Astrocyte (in vitro differentiated cells and primary cell): ENCODE measurements at regions not wholly inside any gene's neighbourhood (a gene's known extent, or its start where the extent isn't known, plus 50 kb on each side); places are given as distances from the start of the nearest gene placed in this dataset.
"Not testable (repeated sequence)": the region's sequence is repeated elsewhere in the genome, so short reads cannot be mapped to it uniquely, and the experiment has no call there.

ENCODE experiments used
- DNase-seq: peaks from one replicate; pipeline ENCODE4 v3.0.0-alpha.2; 2010; ENCODE audit warnings: low read depth
- FAIRE-seq: peaks from 2 replicates; lab custom pipeline; 2011; peaks lifted over from hg19 to GRCh38; lab: Jason Lieb, UNC
- H2AFZ ChIP-seq: 2 replicates; pipeline ENCODE4 v1.6.0; 2012; ENCODE audit warnings: low read depth, low read length, inconsistent platforms
- H3K27ac ChIP-seq: 2 replicates; pipeline ENCODE4 v1.5.1; 2011; ENCODE audit warnings: low read depth, low read length, inconsistent platforms
- H3K27me3 ChIP-seq: 2 replicates; pipeline ENCODE4 v1.6.0; 2011; ENCODE audit warnings: low read length, inconsistent platforms; ENCODE audit not compliant: insufficient read depth
- H3K36me3 ChIP-seq: 2 replicates; pipeline ENCODE4 v1.5.1; 2011; ENCODE audit warnings: low read length, inconsistent platforms; ENCODE audit not compliant: insufficient read depth
- H3K4me1 ChIP-seq: 2 replicates; pipeline ENCODE4 v1.5.1; 2011; ENCODE audit warnings: low read length, inconsistent platforms; ENCODE audit not compliant: insufficient read depth
- H3K4me2 ChIP-seq: 2 replicates; pipeline ENCODE4 v1.6.0; 2012; ENCODE audit warnings: low read length, inconsistent platforms
- H3K4me3 ChIP-seq: 2 replicates; pipeline ENCODE4 v1.5.1; 2011; ENCODE audit warnings: low read depth, mild to moderate bottlenecking, low read length, inconsistent platforms; ENCODE audit not compliant: insufficient read depth
- H3K79me2 ChIP-seq: 2 replicates; pipeline ENCODE4 v1.6.0; 2012; ENCODE audit warnings: mild to moderate bottlenecking, low read length, inconsistent platforms; ENCODE audit not compliant: insufficient read depth
- H3K9ac ChIP-seq: 2 replicates; pipeline ENCODE4 v1.6.0; 2012; ENCODE audit warnings: mild to moderate bottlenecking, low read length, inconsistent platforms
- H3K9me3 ChIP-seq: 2 replicates; pipeline ENCODE4 v1.5.1; 2012; ENCODE audit warnings: low read depth, mild to moderate bottlenecking, low read length, inconsistent platforms; ENCODE audit not compliant: insufficient read depth
- H4K20me1 ChIP-seq: 2 replicates; pipeline ENCODE4 v1.6.0; 2012; ENCODE audit warnings: low read length, inconsistent platforms; ENCODE audit not compliant: insufficient read depth
- H3K27ac Mint-ChIP-seq: one replicate; pipeline ENCODE4 v1.8.0; 2021; ENCODE audit warnings: mild to moderate bottlenecking, mixed read lengths; ENCODE audit not compliant: unreplicated experiment
- H3K27me3 Mint-ChIP-seq: one replicate; pipeline ENCODE4 v1.8.0; 2021; ENCODE audit warnings: low read depth, mixed read lengths; ENCODE audit not compliant: unreplicated experiment
- H3K36me3 Mint-ChIP-seq: one replicate; pipeline ENCODE4 v1.8.0; 2021; ENCODE audit warnings: low read depth, mixed read lengths; ENCODE audit not compliant: unreplicated experiment
- H3K4me1 Mint-ChIP-seq: one replicate; pipeline ENCODE4 v1.8.0; 2021; ENCODE audit warnings: low read depth, mixed read lengths; ENCODE audit not compliant: unreplicated experiment
- H3K4me3 Mint-ChIP-seq: one replicate; pipeline ENCODE4 v1.8.0; 2021; ENCODE audit warnings: mild to moderate bottlenecking, moderate library complexity, mixed read lengths; ENCODE audit not compliant: unreplicated experiment
- H3K9me3 Mint-ChIP-seq: one replicate; pipeline ENCODE4 v1.8.0; 2021; ENCODE audit warnings: mild to moderate bottlenecking, mixed read lengths; ENCODE audit not compliant: unreplicated experiment
- CTCF ChIP-seq: IDR thresholded peaks from 2 replicates; pipeline ENCODE4 v1.5.1; 2011; ENCODE audit warnings: low read depth, mild to moderate bottlenecking, inconsistent platforms, low read length, moderate library complexity; ENCODE audit not compliant: insufficient read depth
- EZH2 ChIP-seq: IDR thresholded peaks from 2 replicates; pipeline ENCODE4 v1.6.1; 2012; ENCODE audit warnings: mild to moderate bottlenecking, low read length, inconsistent platforms; ENCODE audit not compliant: insufficient read depth

GRCh38 chr5:14022971-14023370 is 78.5 kb upstream of the DNAH5 start:
- TF ChIP-seq CTCF (no peak), EZH2 (no peak)
- Histone ChIP-seq H3K36me3 (no peaks in the 10 kb centered on the region), H3K79me2 (no peaks in the 10 kb centered on the region), H3K27me3 (no peaks in the 10 kb centered on the region), H3K4me2 (no peak overlapping the region), H4K20me1 (no peaks in the 10 kb centered on the region), H2AFZ (no peak overlapping the region), H3K9ac (no peak overlapping the region), H3K4me3 (no peak overlapping the region), H3K9me3 (no peaks in the 10 kb centered on the region), H3K27ac (no peak overlapping the region), H3K4me1 (no peaks in the 10 kb centered on the region)
- Mint-ChIP-seq H3K36me3 (no peaks in the 10 kb centered on the region), H3K4me1 (peaks cover 6% of the 10 kb centered on the region), H3K9me3 (peaks cover 15% of the 10 kb centered on the region), H3K27ac (no peak overlapping the region), H3K4me3 (no peak overlapping the region), H3K27me3 (no peaks in the 10 kb centered on the region)
- no peak for FAIRE-seq
- DNase-seq = no peak

DNA sequence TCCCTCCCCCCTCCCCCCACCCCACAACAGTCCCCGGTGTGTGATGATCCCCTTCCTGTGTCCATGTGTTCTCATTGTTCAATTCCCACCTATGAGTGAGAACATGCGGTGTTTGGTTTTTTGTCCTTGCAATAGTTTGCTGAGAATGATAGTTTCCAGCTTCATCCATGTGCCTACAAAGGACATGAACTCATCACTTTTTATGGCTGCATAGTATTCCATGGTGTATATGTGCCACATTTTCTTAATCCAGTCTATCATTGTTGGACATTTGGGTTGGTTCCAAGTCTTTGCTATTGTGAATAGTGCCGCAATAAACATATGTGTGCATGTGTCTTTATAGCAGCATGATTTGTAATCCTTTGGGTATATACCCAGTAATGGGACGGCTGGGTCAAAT is 76.5 kb upstream of the DNAH5 start:
- H3K4me1 ChIP-seq, H3K27me3 Mint-ChIP-seq, H3K27me3 ChIP-seq, H3K4me2 ChIP-seq, FAIRE-seq, H3K9me3 ChIP-seq, H3K36me3 ChIP-seq, H3K4me1 Mint-ChIP-seq, DNase-seq, H3K27ac Mint-ChIP-seq, H3K9ac ChIP-seq, H3K4me3 ChIP-seq, H4K20me1 ChIP-seq, H3K79me2 ChIP-seq, H2AFZ ChIP-seq, H3K36me3 Mint-ChIP-seq, H3K27ac ChIP-seq, H3K4me3 Mint-ChIP-seq: not testable (repeated sequence)
- peaks cover 15% of the 10 kb centered on the region for H3K9me3 Mint-ChIP-seq

DNA sequence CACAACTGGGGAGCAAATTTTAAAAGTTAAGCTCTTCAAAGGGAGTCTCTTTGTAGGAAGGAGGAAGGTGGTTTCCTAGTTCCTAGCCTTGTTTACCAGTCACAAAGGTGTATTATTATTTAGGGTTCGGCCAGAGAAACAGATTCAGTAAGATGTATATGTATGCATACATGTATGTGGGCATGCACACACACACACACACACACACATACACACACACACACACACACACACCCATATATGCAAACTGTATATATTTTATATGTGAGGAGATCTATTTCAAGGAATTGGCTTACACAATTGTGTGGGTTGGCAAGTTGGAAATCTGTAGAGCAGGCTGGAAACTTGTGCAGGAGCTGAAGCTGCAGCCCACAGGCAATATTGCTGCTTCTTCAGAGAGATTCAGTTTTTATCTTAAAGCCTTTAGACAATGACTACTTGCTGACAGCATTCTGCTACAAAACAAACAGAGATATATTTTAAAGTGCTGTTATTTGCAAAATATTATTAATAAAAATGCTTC is 75.3 kb upstream of the DNAH5 start:
- peaks cover 15% of the 10 kb centered on the region for H3K9me3 Mint-ChIP-seq
- H3K4me1 ChIP-seq = no peaks in the 10 kb centered on the region
- H3K4me2 ChIP-seq = no peak overlapping the region
- H3K4me3 ChIP-seq = no peak overlapping the region
- H3K9me3 ChIP-seq = no peaks in the 10 kb centered on the region
- no peaks in the 10 kb centered on the region for H3K36me3 ChIP-seq
- no peak overlapping the region for H2AFZ ChIP-seq
- H3K27me3 ChIP-seq = no peaks in the 10 kb centered on the region
- H4K20me1 ChIP-seq = no peaks in the 10 kb centered on the region
- no peaks in the 10 kb centered on the region for H3K4me1 Mint-ChIP-seq
- H3K27ac ChIP-seq = no peak overlapping the region
- H3K27me3 Mint-ChIP-seq = no peaks in the 10 kb centered on the region
- peaks cover 3% of the 10 kb centered on the region for H3K36me3 Mint-ChIP-seq
- DNase-seq = no peak
- no peak overlapping the region for H3K27ac Mint-ChIP-seq
- FAIRE-seq = no peak
- no peak for TF ChIP-seq EZH2
- TF ChIP-seq CTCF = no peak
- no peak overlapping the region for H3K4me3 Mint-ChIP-seq
- no peak overlapping the region for H3K9ac ChIP-seq
- H3K79me2 ChIP-seq = no peaks in the 10 kb centered on the region
